A549 (cell line): ENCODE measurements at regions not wholly inside any gene's neighbourhood (a gene's known extent, or its start where the extent isn't known, plus 50 kb on each side); places are given as distances from the start of the nearest gene placed in this dataset.

Source experiments
- ATAC-seq, 2 experiments: fragments of 200-7000 bp in 1 of 2; fragments of >200 bp in 1 of 2; cut with Nextera tagmentation in 1 of 2; cut with Tn5 transposase in 1 of 2; 3 replicates each; pipeline versions ENCODE4 v1.8.0 to v1.9.1; 2018 to 2020; ENCODE audit warnings: mild to moderate bottlenecking in 1 of 2, moderate library complexity in 1 of 2
- CTCF ChIA-PET: fragments of 300-600 bp; sonication (Branson Sonifier 250); formaldehyde crosslinking; extraction: SDS; loops from one replicate; lab custom pipeline; 2021; ENCODE audit warnings: antibody characterized with exemption, inconsistent platforms; lab: Yijun Ruan, JAX
- POLR2A ChIA-PET: fragments of 350-600 bp; formaldehyde crosslinking; extraction: SDS; loops from one replicate; lab custom pipeline; 2021; ENCODE audit warnings: antibody characterized with exemption, inconsistent platforms; lab: Yijun Ruan, JAX
- DNase-seq, 2 experiments: peaks; one replicate each; pipeline versions ENCODE4 v3.0.0 to v3.0.0-alpha.2; 2011 to 2016; ENCODE audit warnings: low read depth in 1 of 2, low spot score in 1 of 2
- FAIRE-seq: peaks from 2 replicates; lab custom pipeline; 2011; peaks lifted over from hg19 to GRCh38; lab: Jason Lieb, UNC
- H3K27ac ChIP-seq, 2 experiments: fragments of >200 bp; sonication (Bioruptor Twin); formaldehyde crosslinking; 3 replicates each; pipeline ENCODE4 v1.5.1; 2016 to 2017
- H3K4me1 ChIP-seq: fragments of >200 bp; sonication (Bioruptor Twin); formaldehyde crosslinking; 3 replicates; pipeline ENCODE4 v1.6.1; 2016
- H3K4me2 ChIP-seq: fragments of >200 bp; sonication (Bioruptor Twin); formaldehyde crosslinking; 3 replicates; pipeline ENCODE4 v1.6.1; 2016
- H3K4me3 ChIP-seq: fragments of >200 bp; sonication (Bioruptor Twin); formaldehyde crosslinking; 3 replicates; pipeline ENCODE4 v1.5.1; 2016
- H3K9me3 ChIP-seq: fragments of >200 bp; sonication (Bioruptor Twin); formaldehyde crosslinking; 3 replicates; pipeline ENCODE4 v1.6.1; 2016
- ATOH8 ChIP-seq: fragments of 250-450 bp; sonication (Bioruptor Pico); IDR thresholded peaks from 2 replicates; pipeline ENCODE4 v1.5.0; 2020; ENCODE audit warnings: low read depth, mild to moderate bottlenecking, moderate library complexity
- BCL3 ChIP-seq: fragments of >200 bp; sonication (Bioruptor Twin); formaldehyde crosslinking; IDR thresholded peaks from 3 replicates; pipeline ENCODE4 v1.6.1; 2016
- CBX2 ChIP-seq: fragments of 200-600 bp; sonication (generic); IDR thresholded peaks from 2 replicates; pipeline ENCODE4 v1.6.1; 2016; ENCODE audit warnings: low read depth, mild to moderate bottlenecking, borderline replicate concordance
- CEBPB ChIP-seq, 2 experiments: fragments of >200 bp in 1 of 2; sonication (Bioruptor Twin) in 1 of 2; formaldehyde crosslinking in 1 of 2; IDR thresholded peaks; 2 replicates each; pipeline ENCODE4 v1.6.1; 2012 to 2016
- CHD2 ChIP-seq: fragments of 150-350 bp; IDR thresholded peaks from 2 replicates; pipeline ENCODE4 v1.6.1; 2014; ENCODE audit warnings: low read length; ENCODE audit not compliant: partially characterized antibody
- ELK1 ChIP-seq: fragments of 150-350 bp; IDR thresholded peaks from 2 replicates; pipeline ENCODE4 v1.6.1; 2014; ENCODE audit warnings: low read depth, mild to moderate bottlenecking, low read length
- ESRRA ChIP-seq: fragments of 150-350 bp; IDR thresholded peaks from 2 replicates; pipeline ENCODE4 v1.6.1; 2014; ENCODE audit warnings: mild to moderate bottlenecking, low read length, borderline replicate concordance
- FOSL2 ChIP-seq, 2 experiments: fragments of 450-650 bp in 1 of 2; fragments of >200 bp in 1 of 2; sonication (Bioruptor Twin) in 1 of 2; formaldehyde crosslinking; IDR thresholded peaks; 2 replicates each; pipeline versions ENCODE4 v1.5.0 to v1.6.1; 2016 to 2020; ENCODE audit warnings: mild to moderate bottlenecking in 1 of 2, moderate library complexity in 1 of 2
- HDAC2 ChIP-seq: fragments of 200-600 bp; sonication (generic); IDR thresholded peaks from 2 replicates; pipeline ENCODE4 v1.6.1; 2016
- JUN ChIP-seq, 2 experiments: fragments of >200 bp; sonication (Bioruptor Twin); formaldehyde crosslinking; IDR thresholded peaks; 2 replicates in 1 of 2; 3 replicates in 1 of 2; pipeline ENCODE4 v1.6.1; 2016 to 2017
- MAFK ChIP-seq: fragments of 450-650 bp; IDR thresholded peaks from 2 replicates; pipeline ENCODE4 v1.6.1; 2014; ENCODE audit not compliant: partially characterized antibody
- MYC ChIP-seq: IDR thresholded peaks from 2 replicates; pipeline ENCODE4 v1.6.1; 2012; ENCODE audit warnings: mild to moderate bottlenecking, inconsistent platforms, low read length, improper control_type of control experiment, borderline replicate concordance
- NFE2L2 ChIP-seq: fragments of 150-350 bp; conservative IDR thresholded peaks from 2 replicates; pipeline ENCODE4 v1.6.1; 2014; ENCODE audit warnings: low read length
- NR3C1 ChIP-seq: fragments of >200 bp; sonication (Bioruptor Twin); formaldehyde crosslinking; IDR thresholded peaks from 3 replicates; pipeline ENCODE4 v1.6.1; 2017
- POLR2A ChIP-seq: IDR thresholded peaks from 2 replicates; pipeline ENCODE4 v1.6.1; 2012; ENCODE audit warnings: mild to moderate bottlenecking, low read length
- RNF2 ChIP-seq: fragments of 200-600 bp; sonication (generic); IDR thresholded peaks from 2 replicates; pipeline ENCODE4 v1.6.1; 2016; ENCODE audit warnings: low read depth, mild to moderate bottlenecking, antibody characterized with exemption, moderate library complexity, borderline replicate concordance
- SREBF2 ChIP-seq: fragments of 450-650 bp; IDR thresholded peaks from 2 replicates; pipeline ENCODE4 v1.6.1; 2014; ENCODE audit warnings: mild to moderate bottlenecking, moderate library complexity
- ZNF302 ChIP-seq: fragments of 250-450 bp; sonication (Bioruptor Pico); IDR thresholded peaks from 2 replicates; pipeline ENCODE4 v1.9.0; 2021; ENCODE audit warnings: inconsistent platforms, mild to moderate bottlenecking, moderate library complexity
- ZSCAN20 ChIP-seq: fragments of 250-450 bp; sonication (Bioruptor Pico); IDR thresholded peaks from 2 replicates; pipeline ENCODE4 v1.8.0; 2022; ENCODE audit warnings: mild to moderate bottlenecking, moderate library complexity
- WGBS: methylation state at CpG from one replicate; pipeline ENCODE4 v1.1.6; 2017; ENCODE audit errors: missing lambda C conversion rate; 5-methylcytosine and 5-hydroxymethylcytosine counted together
- TF ChIP-seq, protein P1 (sequence below): IDR thresholded peaks from 2 replicates; pipeline ENCODE4 v1.6.1; 2012; ENCODE audit warnings: low read depth, borderline replicate concordance
- TF ChIP-seq, protein P2 (sequence below): IDR thresholded peaks from 2 replicates; pipeline ENCODE4 v1.6.1; 2012

GRCh38 chr1:4553761-4554160 lies 100.6 kb upstream of the AJAP1 start:
- no peak overlapping the region for H3K4me3 ChIP-seq
- ATAC-seq (no peak), FAIRE-seq (no peak)
- ChIA-PET CTCF (no interaction called here), POLR2A (no interaction called here)
- H3K4me2 ChIP-seq, result no peak overlapping the region
- no peaks in the 10 kb centered on the region for H3K9me3 ChIP-seq
- no peak for TF ChIP-seq ELK1
- no peak for TF ChIP-seq CHD2
- TF ChIP-seq SREBF2, result no peak
- no peak for TF ChIP-seq ZSCAN20 (CRISPR knock-in tag)
- no peak for TF ChIP-seq JUN (IDR thresholded peaks at IDR 0.05)
- no peak for TF ChIP-seq HDAC2
- TF ChIP-seq, all 56 proteins: peak for 0
- 2% methylated on average over 4 of the region's 4 CpGs for WGBS
- no peak for DNase-seq
- H3K27ac ChIP-seq, result no peak overlapping the region
- no peaks in the 10 kb centered on the region for H3K4me1 ChIP-seq

DNA sequence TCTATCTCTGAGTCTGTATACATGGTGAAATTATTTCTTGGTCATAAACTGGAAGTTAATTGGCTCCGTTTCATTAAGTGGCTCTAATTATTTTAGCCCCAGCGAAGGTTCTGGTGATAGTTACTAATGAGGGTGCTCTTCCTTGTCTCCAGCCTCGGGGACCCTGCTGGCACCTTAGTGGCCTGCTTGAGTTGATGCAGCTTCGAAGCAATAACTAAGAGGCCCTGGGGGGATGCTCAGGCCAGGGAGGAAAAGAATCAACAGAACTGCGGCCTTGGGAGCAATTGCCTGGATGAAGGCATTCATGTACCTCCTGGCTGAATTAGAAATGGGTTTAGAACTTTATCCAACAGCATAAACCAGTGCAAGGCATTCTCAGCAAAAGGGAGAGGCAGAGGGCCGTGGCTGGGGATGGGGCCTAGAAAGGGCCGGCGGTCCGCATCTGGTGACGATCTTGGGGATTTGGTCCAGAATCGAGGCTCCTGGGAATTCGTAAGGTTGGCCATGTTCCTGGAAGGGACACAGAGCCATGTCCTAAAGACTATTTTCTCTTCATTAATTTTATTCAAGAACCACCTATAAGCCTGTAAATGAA lies 100.0 kb upstream of the AJAP1 start:
- H3K4me3 ChIP-seq, result no peak overlapping the region
- ChIA-PET CTCF (no interaction called here), POLR2A (no interaction called here)
- 33% methylated on average over 11 of the region's 12 CpGs for WGBS
- no peak overlapping the region for H3K27ac ChIP-seq
- H3K9me3 ChIP-seq, result no peaks in the 10 kb centered on the region
- no peak overlapping the region for H3K4me2 ChIP-seq
- TF ChIP-seq CEBPB (IDR thresholded peaks at IDR 0.05) (no peak), MYC (no peak), CBX2 (no peak), SREBF2 (no peak), FOSL2 (IDR thresholded peaks at IDR 0.05) (no peak), FOSL2 (CRISPR knock-in tag; IDR thresholded peaks at IDR 0.05) (no peak), MAFK (no peak), ZNF302 (no peak), POLR2A (no peak), RNF2 (no peak), BCL3 (no peak), ESRRA (no peak), ELK1 (no peak), ZSCAN20 (CRISPR knock-in tag) (no peak), ATOH8 (no peak), NFE2L2 (no peak), NR3C1 (no peak)
- TF ChIP-seq, protein P1, sequence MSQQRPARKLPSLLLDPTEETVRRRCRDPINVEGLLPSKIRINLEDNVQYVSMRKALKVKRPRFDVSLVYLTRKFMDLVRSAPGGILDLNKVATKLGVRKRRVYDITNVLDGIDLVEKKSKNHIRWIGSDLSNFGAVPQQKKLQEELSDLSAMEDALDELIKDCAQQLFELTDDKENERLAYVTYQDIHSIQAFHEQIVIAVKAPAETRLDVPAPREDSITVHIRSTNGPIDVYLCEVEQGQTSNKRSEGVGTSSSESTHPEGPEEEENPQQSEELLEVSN, result no peak
- TF ChIP-seq, protein P2, sequence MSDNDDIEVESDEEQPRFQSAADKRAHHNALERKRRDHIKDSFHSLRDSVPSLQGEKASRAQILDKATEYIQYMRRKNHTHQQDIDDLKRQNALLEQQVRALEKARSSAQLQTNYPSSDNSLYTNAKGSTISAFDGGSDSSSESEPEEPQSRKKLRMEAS, result no peak
- DNase-seq, result no peak
- H3K4me1 ChIP-seq, result no peaks in the 10 kb centered on the region
- ATAC-seq, result no peak
- no peak for FAIRE-seq
